Breast epithelium (tissue), 4 donors: ENCODE measurements at regions not wholly inside any gene's neighbourhood (a gene's known extent, or its start where the extent isn't known, plus 50 kb on each side); places are given as distances from the start of the nearest gene placed in this dataset.

ENCODE experiments used
- DNase-seq, 2 donors: peaks; one replicate each; pipeline ENCODE4 v3.0.0-alpha.2; 2019; ENCODE audit warnings: low spot score in 2 of 2
- H3K27ac ChIP-seq, 2 donors: fragments of 200-600 bp; sonication (generic) in 1 of 2; one replicate each; pipeline ENCODE4 v1.5.1; 2016 to 2019; ENCODE audit warnings: mild to moderate bottlenecking in 1 of 2
- H3K27me3 ChIP-seq, 2 donors: fragments of 200-600 bp; sonication (generic) in 1 of 2; one replicate each; pipeline versions ENCODE4 v1.5.1 to v1.6.0; 2017 to 2019; ENCODE audit warnings: control low read depth in 1 of 2, mild to moderate bottlenecking in 1 of 2
- H3K36me3 ChIP-seq: fragments of 200-600 bp; one replicate; pipeline ENCODE4 v1.5.1; 2019
- H3K4me1 ChIP-seq, 2 donors: fragments of 200-600 bp; sonication (generic); one replicate each; pipeline ENCODE4 v1.5.1; 2016 to 2019; ENCODE audit warnings: control low read depth in 1 of 2
- H3K4me3 ChIP-seq, 3 donors: fragments of 200-600 bp; sonication (generic); 1 replicate in 2 of 3; 2 replicates in 1 of 3; pipeline ENCODE4 v1.5.1; 2016 to 2019; ENCODE audit warnings: mild to moderate bottlenecking in 3 of 3, moderate library complexity in 2 of 3
- H3K9me3 ChIP-seq, 2 donors: fragments of 200-600 bp; sonication (generic) in 1 of 2; one replicate each; pipeline ENCODE4 v1.5.1; 2016 to 2019; ENCODE audit warnings: control low read depth in 1 of 2
- CTCF ChIP-seq, 3 donors: fragments of 450-650 bp; IDR thresholded peaks; one replicate each; pipeline ENCODE4 v1.5.1; 2016 to 2017; ENCODE audit warnings: antibody characterized with exemption in 3 of 3, mild to moderate bottlenecking in 3 of 3, moderate library complexity in 3 of 3
- POLR2A ChIP-seq: fragments of 450-650 bp; IDR thresholded peaks from one replicate; pipeline ENCODE4 v1.6.1; 2016; ENCODE audit warnings: antibody characterized with exemption, mild to moderate bottlenecking, moderate library complexity
- POLR2AphosphoS5 ChIP-seq, 3 donors: sonication (generic); formaldehyde crosslinking; IDR thresholded peaks; one replicate each; pipeline ENCODE4 v1.6.1; 2017; ENCODE audit warnings: antibody characterized with exemption in 3 of 3
- intact Hi-C: fragments of 100-400 bp; cut with DNase I; formaldehyde crosslinking; loops from one replicate; pipeline ENCODE4 v1.15.1; 2023; ENCODE audit warnings: low total_unique reads

- TF ChIP-seq POLR2AphosphoS5 (IDR thresholded peaks at IDR 0.05) = no peak
- no peak for DNase-seq
- Histone ChIP-seq H3K27ac (no peak overlapping the region), H3K27me3 (no peaks in the 10 kb centered on the region), H3K4me3 (no peak overlapping the region), H3K4me1 (peaks cover 0 to 5% of the 10 kb centered on the region in 2 donors), H3K36me3 (no peaks in the 10 kb centered on the region), H3K9me3 (no peaks in the 10 kb centered on the region)
- intact Hi-C loops = no loop called here
Measured at GRCh38 chr11:92317222-92317621, 92.6 kb downstream of the FAT3 start.

GRCh38 chr11:92317721-92318120, 93.1 kb downstream of the FAT3 start:
- DNase-seq = no peak
- Histone ChIP-seq H3K4me1 (peaks cover 0 to 5% of the 10 kb centered on the region in 2 donors), H3K27ac (no peak overlapping the region), H3K27me3 (no peaks in the 10 kb centered on the region), H3K9me3 (no peaks in the 10 kb centered on the region), H3K4me3 (no peak overlapping the region), H3K36me3 (no peaks in the 10 kb centered on the region)
- intact Hi-C loops = no loop called here
- no peak for TF ChIP-seq POLR2AphosphoS5 (IDR thresholded peaks at IDR 0.05)
- TF ChIP-seq CTCF (IDR thresholded peaks at IDR 0.05) = no peak
- no peak for TF ChIP-seq POLR2A

GRCh38 chr11:92322225-92322624, 97.6 kb downstream of the FAT3 start:
- Histone ChIP-seq H3K27ac (no peak overlapping the region), H3K27me3 (no peaks in the 10 kb centered on the region), H3K36me3 (no peaks in the 10 kb centered on the region), H3K4me3 (no peak overlapping the region), H3K9me3 (peaks cover 0 to 14% of the 10 kb centered on the region in 2 donors), H3K4me1 (no peaks in the 10 kb centered on the region)
- intact Hi-C loops = no loop called here
- TF ChIP-seq CTCF (IDR thresholded peaks at IDR 0.05) = no peak
- no peak for TF ChIP-seq POLR2A
- DNase-seq = no peak

- no peak overlapping the region for H3K4me3 ChIP-seq
- no peaks in the 10 kb centered on the region for H3K4me1 ChIP-seq
- DNase-seq = no peak
- intact Hi-C loops = no loop called here
- TF ChIP-seq POLR2AphosphoS5 (IDR thresholded peaks at IDR 0.05) (no peak), POLR2A (no peak), CTCF (IDR thresholded peaks at IDR 0.05) (no peak)
- H3K27ac ChIP-seq = no peak overlapping the region
- no peaks in the 10 kb centered on the region for H3K27me3 ChIP-seq
- peaks cover 0 to 14% of the 10 kb centered on the region in 2 donors for H3K9me3 ChIP-seq
- no peaks in the 10 kb centered on the region for H3K36me3 ChIP-seq
Measured at GRCh38 chr11:92324890-92325289, 100.3 kb downstream of the FAT3 start.

- no peaks in the 10 kb centered on the region for H3K4me1 ChIP-seq
- intact Hi-C loops = no loop called here
Measured at GRCh38 chr11:92325416-92325815, 100.8 kb downstream of the FAT3 start.

More at GRCh38 chr11:92325416-92325815, 100.8 kb downstream of the FAT3 start:
- H3K27ac ChIP-seq = no peak overlapping the region
- H3K27me3 ChIP-seq = no peaks in the 10 kb centered on the region
- no peaks in the 10 kb centered on the region for H3K36me3 ChIP-seq
- H3K4me3 ChIP-seq = no peak overlapping the region
- peaks cover 0 to 14% of the 10 kb centered on the region in 2 donors for H3K9me3 ChIP-seq
- DNase-seq = no peak
- TF ChIP-seq POLR2A (no peak), CTCF (IDR thresholded peaks at IDR 0.05) (no peak), POLR2AphosphoS5 (IDR thresholded peaks at IDR 0.05) (no peak)
